ENCODE measurements at regions not wholly inside any gene's neighbourhood (a gene's known extent, or its start where the extent isn't known, plus 50 kb on each side); places are given as distances from the start of the nearest gene placed in this dataset.

GRCh38 chr2:199682001-199682400 lies 169.0 kb downstream of the FTCDNL1 start:
- no peaks in the 10 kb centered on the region for H3K4me1 ChIP-seq (ENCODE audit: insufficient read depth, low read length, poor library complexity, severe bottlenecking)
- 0 out of 2 replicates have a peak, but pooled peaks cover 4% of the 10 kb centered on the region for H3K9me2 ChIP-seq (ENCODE audit: insufficient read depth, low read length)
- no peaks in the 10 kb centered on the region for H3K9me3 ChIP-seq (ENCODE audit: low read length)
- intact Hi-C loops (cut with micrococcal nuclease; ENCODE audit: unreplicated experiment), result no loop called here
- H3K36me3 ChIP-seq (ENCODE audit: insufficient read depth, low read length), result no peaks in the 10 kb centered on the region
- no peak overlapping the region for H2AFZ ChIP-seq (ENCODE audit: low read length)
- no peaks in the 10 kb centered on the region for H4K20me1 ChIP-seq (ENCODE audit: insufficient read depth, low read length)
- no peak overlapping the region for H3K4me3 ChIP-seq (ENCODE audit: low read depth, low read length, poor library complexity, severe bottlenecking)
- BruUV-seq (replicated peaks), result no TSS peak
- H3K79me2 ChIP-seq (ENCODE audit: insufficient read depth, low read depth, low read length), result no peaks in the 10 kb centered on the region
- CTCF ChIA-PET (ENCODE audit: unreplicated experiment), result no interaction called here
- TF ChIP-seq CTCF (conservative IDR thresholded peaks at IDR 0.05; ENCODE audit: low read length), result 0 out of 2 replicates have a peak, but pooled peaks have one; percentile 17
- TF ChIP-seq EZH2phosphoT487 (IDR thresholded peaks at IDR 0.05; ENCODE audit: borderline replicate concordance, low read depth, low read length), result no peak
- H3K27ac ChIP-seq (ENCODE audit: low read depth, low read length, poor library complexity, severe bottlenecking), result no peak overlapping the region
- no peak for DNase-seq (ENCODE audit: low spot score)
- POLR2A ChIA-PET, result no interaction called here
- H3K4me2 ChIP-seq (ENCODE audit: low read length), result no peak overlapping the region

GRCh38 chr2:199680482-199680881 lies 170.5 kb downstream of the FTCDNL1 start:
- no peak for DNase-seq (ENCODE audit: low spot score)
- Histone ChIP-seq H3K27ac (ENCODE audit: low read depth, low read length, poor library complexity, severe bottlenecking) (no peak overlapping the region), H3K36me3 (ENCODE audit: insufficient read depth, low read length) (no peaks in the 10 kb centered on the region), H2AFZ (ENCODE audit: low read length) (no peak overlapping the region), H4K20me1 (ENCODE audit: insufficient read depth, low read length) (no peaks in the 10 kb centered on the region), H3K4me3 (ENCODE audit: low read depth, low read length, poor library complexity, severe bottlenecking) (no peak overlapping the region), H3K9me3 (ENCODE audit: low read length) (no peaks in the 10 kb centered on the region), H3K9me2 (ENCODE audit: insufficient read depth, low read length) (0 out of 2 replicates have a peak, but pooled peaks cover 4% of the 10 kb centered on the region), H3K4me1 (ENCODE audit: insufficient read depth, low read length, poor library complexity, severe bottlenecking) (no peaks in the 10 kb centered on the region), H3K79me2 (ENCODE audit: insufficient read depth, low read depth, low read length) (no peaks in the 10 kb centered on the region), H3K4me2 (ENCODE audit: low read length) (no peak overlapping the region)
- no TSS peak for BruUV-seq (replicated peaks)
- POLR2A ChIA-PET, result no interaction called here
- CTCF ChIA-PET (ENCODE audit: unreplicated experiment), result no interaction called here
- intact Hi-C loops (cut with micrococcal nuclease; ENCODE audit: unreplicated experiment), result no loop called here
- TF ChIP-seq EZH2phosphoT487 (IDR thresholded peaks at IDR 0.05; ENCODE audit: borderline replicate concordance, low read depth, low read length) (no peak), CTCF (conservative IDR thresholded peaks at IDR 0.05; ENCODE audit: low read length) (no peak)

GRCh38 chr2:199679883-199680282 lies 171.1 kb downstream of the FTCDNL1 start:
- no peak overlapping the region for H3K4me3 ChIP-seq (ENCODE audit: low read depth, low read length, poor library complexity, severe bottlenecking)
- H3K9me2 ChIP-seq (ENCODE audit: insufficient read depth, low read length), result 0 out of 2 replicates have a peak, but pooled peaks cover 4% of the 10 kb centered on the region
- H3K27ac ChIP-seq (ENCODE audit: low read depth, low read length, poor library complexity, severe bottlenecking), result no peak overlapping the region
- ChIA-PET POLR2A (no interaction called here), CTCF (ENCODE audit: unreplicated experiment) (no interaction called here)
- H3K9me3 ChIP-seq (ENCODE audit: low read length), result no peaks in the 10 kb centered on the region
- BruUV-seq (replicated peaks), result no TSS peak
- no peak overlapping the region for H3K4me2 ChIP-seq (ENCODE audit: low read length)
- no peaks in the 10 kb centered on the region for H4K20me1 ChIP-seq (ENCODE audit: insufficient read depth, low read length)
- TF ChIP-seq CTCF (conservative IDR thresholded peaks at IDR 0.05; ENCODE audit: low read length) (no peak), EZH2phosphoT487 (IDR thresholded peaks at IDR 0.05; ENCODE audit: borderline replicate concordance, low read depth, low read length) (no peak)
- no peaks in the 10 kb centered on the region for H3K36me3 ChIP-seq (ENCODE audit: insufficient read depth, low read length)
- no peak for DNase-seq (ENCODE audit: low spot score)
- no peak overlapping the region for H2AFZ ChIP-seq (ENCODE audit: low read length)
- no peaks in the 10 kb centered on the region for H3K4me1 ChIP-seq (ENCODE audit: insufficient read depth, low read length, poor library complexity, severe bottlenecking)
- intact Hi-C loops (cut with micrococcal nuclease; ENCODE audit: unreplicated experiment), result no loop called here
- H3K79me2 ChIP-seq (ENCODE audit: insufficient read depth, low read depth, low read length), result no peaks in the 10 kb centered on the region

Measured in OCI-LY7 (cell line).